Neutrophil (primary cell): ENCODE measurements at regions not wholly inside any gene's neighbourhood (a gene's known extent, or its start where the extent isn't known, plus 50 kb on each side); places are given as distances from the start of the nearest gene placed in this dataset.

Experiments
- H3K27ac ChIP-seq: fragments of 200-600 bp; sonication (generic); 2 replicates; pipeline ENCODE4 v1.5.1; 2016; ENCODE audit warnings: mild to moderate bottlenecking, moderate library complexity
- H3K27me3 ChIP-seq: fragments of 200-600 bp; sonication (generic); 2 replicates; pipeline ENCODE4 v1.6.0; 2016; ENCODE audit warnings: mild to moderate bottlenecking
- H3K36me3 ChIP-seq: fragments of 200-600 bp; sonication (generic); 2 replicates; pipeline ENCODE4 v1.5.1; 2017
- H3K4me1 ChIP-seq, 2 experiments: fragments of 200-600 bp in 1 of 2; sonication (generic) in 1 of 2; 1 replicate in 1 of 2; 2 replicates in 1 of 2; pipeline versions ENCODE4 v1.5.1 to v1.6.1; 2013 to 2016; ENCODE audit warnings: low read depth in 1 of 2, low read length in 1 of 2, mild to moderate bottlenecking in 1 of 2, moderate library complexity in 1 of 2; ENCODE audit not compliant: control insufficient read depth in 1 of 2, insufficient read depth in 1 of 2
- H3K4me3 ChIP-seq, 2 experiments: fragments of 200-600 bp in 1 of 2; sonication (generic) in 1 of 2; 1 replicate in 1 of 2; 2 replicates in 1 of 2; pipeline ENCODE4 v1.5.1; 2013 to 2016; ENCODE audit warnings: low read depth in 1 of 2, low read length in 1 of 2, mild to moderate bottlenecking in 1 of 2, moderate library complexity in 1 of 2
- H3K9me3 ChIP-seq: fragments of 200-600 bp; sonication (generic); 2 replicates; pipeline ENCODE4 v1.5.1; 2016
- CTCF ChIP-seq: fragments of 200-600 bp; sonication (generic); IDR thresholded peaks from 2 replicates; pipeline ENCODE4 v1.5.1; 2016; ENCODE audit warnings: antibody characterized with exemption

- Histone ChIP-seq H3K27me3 (no peaks in the 10 kb centered on the region), H3K9me3 (no peaks in the 10 kb centered on the region), H3K27ac (no peak overlapping the region), H3K36me3 (no peaks in the 10 kb centered on the region), H3K4me1 (peaks cover 3 to 12% of the 10 kb centered on the region in 2 experiments), H3K4me3 (no peak overlapping the region)
- TF ChIP-seq CTCF, result no peak
Measured at GRCh38 chr5:3854188-3854821, 258.7 kb downstream of the IRX1 start.

- Histone ChIP-seq H3K4me1 (peaks cover 3 to 15% of the 10 kb centered on the region in 2 experiments), H3K27ac (no peak overlapping the region), H3K27me3 (no peaks in the 10 kb centered on the region), H3K4me3 (no peak overlapping the region), H3K9me3 (no peaks in the 10 kb centered on the region), H3K36me3 (no peaks in the 10 kb centered on the region)
- TF ChIP-seq CTCF, result no peak
Measured at GRCh38 chr5:3856036-3856435, 260.4 kb downstream of the IRX1 start.

- TF ChIP-seq CTCF, result no peak
- Histone ChIP-seq H3K27me3 (no peaks in the 10 kb centered on the region), H3K9me3 (no peaks in the 10 kb centered on the region), H3K4me3 (no peak overlapping the region), H3K27ac (no peak overlapping the region), H3K4me1 (peaks cover 3 to 37% of the 10 kb centered on the region in 2 experiments), H3K36me3 (no peaks in the 10 kb centered on the region)
Measured at GRCh38 chr5:3858524-3858923, 262.9 kb downstream of the IRX1 start.

GRCh38 chr5:3862906-3863305 lies 267.3 kb downstream of the IRX1 start:
- no peak for TF ChIP-seq CTCF
- no peaks in the 10 kb centered on the region for H3K27me3 ChIP-seq
- no peaks in the 10 kb centered on the region for H3K9me3 ChIP-seq
- H3K36me3 ChIP-seq, result no peaks in the 10 kb centered on the region
- peaks cover 3 to 37% of the 10 kb centered on the region in 2 experiments for H3K4me1 ChIP-seq
- H3K27ac ChIP-seq, result peak overlapping the region; percentile 23
- H3K4me3 ChIP-seq, result no peak overlapping the region

GRCh38 chr5:3875144-3875543 lies 279.5 kb downstream of the IRX1 start:
- Histone ChIP-seq H3K36me3 (no peaks in the 10 kb centered on the region), H3K9me3 (no peaks in the 10 kb centered on the region), H3K4me3 (no peak overlapping the region), H3K27me3 (no peaks in the 10 kb centered on the region), H3K4me1 (peaks cover 0 to 3% of the 10 kb centered on the region in 2 experiments), H3K27ac (no peak overlapping the region)
- no peak for TF ChIP-seq CTCF
